ENCODE measurements at regions not wholly inside any gene's neighbourhood (a gene's known extent, or its start where the extent isn't known, plus 50 kb on each side); places are given as distances from the start of the nearest gene placed in this dataset.

DNA sequence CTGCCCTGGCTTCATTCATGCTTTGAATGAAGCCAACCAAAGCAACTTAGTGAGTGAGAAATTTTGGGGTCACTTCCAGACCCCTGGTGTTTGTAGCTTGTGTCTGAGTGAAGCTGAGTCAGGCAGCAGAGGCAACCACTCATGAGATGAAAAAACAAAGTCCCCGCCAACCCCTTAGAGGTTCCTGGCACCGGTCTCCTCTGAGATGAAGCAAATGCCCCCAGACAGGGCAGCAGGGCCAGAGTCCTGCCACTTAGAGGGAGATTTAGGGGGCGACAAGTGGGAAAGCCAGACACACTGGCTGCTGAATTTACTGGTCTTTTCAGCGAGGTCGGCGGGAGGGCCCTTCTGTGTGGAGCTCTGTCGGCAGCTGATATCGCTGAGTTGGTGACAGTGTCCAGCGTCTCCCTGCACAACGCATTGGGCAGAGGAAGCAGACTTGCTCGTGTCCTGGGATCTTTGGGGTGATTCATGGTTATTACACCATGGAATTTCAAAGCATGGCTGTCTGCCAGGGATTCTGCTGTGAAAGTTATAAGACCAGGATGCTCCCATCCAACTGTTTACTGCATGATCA lies 482.6 kb downstream of the MIAT start:
- Histone ChIP-seq H3K36me3 (no peaks in the 10 kb centered on the region), H3K4me1 (ENCODE audit: insufficient read depth) (peaks cover 2% of the 10 kb centered on the region), H3K4me3 (no peak overlapping the region), H3K27ac (no peak overlapping the region), H3K27me3 (no peaks in the 10 kb centered on the region), H3K9me3 (peaks cover 0 to 5% of the 10 kb centered on the region in 2 donors)
- TF ChIP-seq POLR2A (IDR thresholded peaks at IDR 0.05) (no peak), EP300 (IDR thresholded peaks at IDR 0.05) (no peak)
- TF ChIP-seq, protein P1, sequence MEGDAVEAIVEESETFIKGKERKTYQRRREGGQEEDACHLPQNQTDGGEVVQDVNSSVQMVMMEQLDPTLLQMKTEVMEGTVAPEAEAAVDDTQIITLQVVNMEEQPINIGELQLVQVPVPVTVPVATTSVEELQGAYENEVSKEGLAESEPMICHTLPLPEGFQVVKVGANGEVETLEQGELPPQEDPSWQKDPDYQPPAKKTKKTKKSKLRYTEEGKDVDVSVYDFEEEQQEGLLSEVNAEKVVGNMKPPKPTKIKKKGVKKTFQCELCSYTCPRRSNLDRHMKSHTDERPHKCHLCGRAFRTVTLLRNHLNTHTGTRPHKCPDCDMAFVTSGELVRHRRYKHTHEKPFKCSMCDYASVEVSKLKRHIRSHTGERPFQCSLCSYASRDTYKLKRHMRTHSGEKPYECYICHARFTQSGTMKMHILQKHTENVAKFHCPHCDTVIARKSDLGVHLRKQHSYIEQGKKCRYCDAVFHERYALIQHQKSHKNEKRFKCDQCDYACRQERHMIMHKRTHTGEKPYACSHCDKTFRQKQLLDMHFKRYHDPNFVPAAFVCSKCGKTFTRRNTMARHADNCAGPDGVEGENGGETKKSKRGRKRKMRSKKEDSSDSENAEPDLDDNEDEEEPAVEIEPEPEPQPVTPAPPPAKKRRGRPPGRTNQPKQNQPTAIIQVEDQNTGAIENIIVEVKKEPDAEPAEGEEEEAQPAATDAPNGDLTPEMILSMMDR (IDR thresholded peaks at IDR 0.05), result no peak
- peak; percentile 35 to 70 (median 46) for DNase-seq
- WGBS, 3 donors, result 24 to 27% (median 25%) methylated on average over 11 of the region's 11 CpGs
- intact Hi-C loops (cut with DNase I), result no loop called here

DNA sequence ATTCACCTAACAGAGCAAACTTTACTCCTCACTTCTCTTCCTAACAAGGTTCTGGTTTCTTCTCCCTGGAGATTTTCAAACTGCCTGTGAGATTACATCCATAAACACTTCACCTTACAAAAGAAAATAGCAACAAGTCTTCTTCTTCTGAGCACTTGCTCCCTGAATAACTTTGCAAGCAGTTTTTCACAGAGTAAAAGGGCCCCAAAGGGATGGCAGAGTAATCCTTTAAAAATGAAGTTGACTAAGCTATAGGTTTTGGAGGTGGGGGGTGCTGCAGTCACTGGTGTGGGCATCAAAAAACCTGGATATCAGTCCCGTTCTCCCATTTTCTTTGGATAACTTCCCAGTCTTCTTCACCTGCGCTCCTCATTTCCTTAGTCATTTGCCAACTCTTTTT lies 484.9 kb downstream of the MIAT start:
- no peak overlapping the region for H3K4me3 ChIP-seq
- no peak for TF ChIP-seq POLR2A (IDR thresholded peaks at IDR 0.05)
- TF ChIP-seq EP300 (IDR thresholded peaks at IDR 0.05), result no peak
- TF ChIP-seq, protein P1 (IDR thresholded peaks at IDR 0.05), result no peak
- WGBS, 3 donors, result 44 to 60% (median 47%) methylated on average over 2 of the region's 2 CpGs
- no peak overlapping the region for H3K27ac ChIP-seq
- intact Hi-C loops (cut with DNase I), result no loop called here
- no peaks in the 10 kb centered on the region for H3K4me1 ChIP-seq (ENCODE audit: insufficient read depth)
- DNase-seq, result no peak
- H3K9me3 ChIP-seq, result no peaks in the 10 kb centered on the region
- H3K27me3 ChIP-seq, result no peaks in the 10 kb centered on the region
- H3K36me3 ChIP-seq, result no peaks in the 10 kb centered on the region

DNA sequence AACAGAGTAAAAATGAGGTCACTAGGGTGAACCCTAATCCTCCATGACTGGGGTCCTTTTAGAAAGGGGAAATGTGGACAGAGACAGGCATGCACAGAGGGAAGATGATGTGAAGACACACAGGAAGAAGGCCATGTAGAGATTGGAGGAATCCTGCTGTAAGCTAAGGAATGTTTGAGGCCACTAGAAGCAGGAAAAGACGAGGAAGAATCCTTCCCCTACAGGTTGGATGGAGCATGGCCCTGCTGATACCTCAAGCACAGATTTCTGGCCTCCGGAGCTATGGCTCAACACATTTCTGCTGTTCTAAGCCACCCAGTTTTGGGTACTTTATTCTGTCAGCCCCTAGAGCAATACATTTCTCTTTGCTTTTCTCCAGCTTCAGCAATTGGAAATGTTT lies 486.9 kb downstream of the MIAT start:
- Histone ChIP-seq H3K27me3 (no peaks in the 10 kb centered on the region), H3K4me1 (ENCODE audit: insufficient read depth) (no peaks in the 10 kb centered on the region), H3K4me3 (no peak overlapping the region), H3K36me3 (no peaks in the 10 kb centered on the region), H3K9me3 (no peaks in the 10 kb centered on the region), H3K27ac (no peak overlapping the region)
- no peak for DNase-seq
- intact Hi-C loops (cut with DNase I), result no loop called here
- 62 to 70% (median 68%) methylated on average over 2 of the region's 2 CpGs for WGBS, 3 donors
- TF ChIP-seq POLR2A (IDR thresholded peaks at IDR 0.05) (no peak), EP300 (IDR thresholded peaks at IDR 0.05) (no peak)
- TF ChIP-seq, protein P1 (IDR thresholded peaks at IDR 0.05), result no peak

DNA sequence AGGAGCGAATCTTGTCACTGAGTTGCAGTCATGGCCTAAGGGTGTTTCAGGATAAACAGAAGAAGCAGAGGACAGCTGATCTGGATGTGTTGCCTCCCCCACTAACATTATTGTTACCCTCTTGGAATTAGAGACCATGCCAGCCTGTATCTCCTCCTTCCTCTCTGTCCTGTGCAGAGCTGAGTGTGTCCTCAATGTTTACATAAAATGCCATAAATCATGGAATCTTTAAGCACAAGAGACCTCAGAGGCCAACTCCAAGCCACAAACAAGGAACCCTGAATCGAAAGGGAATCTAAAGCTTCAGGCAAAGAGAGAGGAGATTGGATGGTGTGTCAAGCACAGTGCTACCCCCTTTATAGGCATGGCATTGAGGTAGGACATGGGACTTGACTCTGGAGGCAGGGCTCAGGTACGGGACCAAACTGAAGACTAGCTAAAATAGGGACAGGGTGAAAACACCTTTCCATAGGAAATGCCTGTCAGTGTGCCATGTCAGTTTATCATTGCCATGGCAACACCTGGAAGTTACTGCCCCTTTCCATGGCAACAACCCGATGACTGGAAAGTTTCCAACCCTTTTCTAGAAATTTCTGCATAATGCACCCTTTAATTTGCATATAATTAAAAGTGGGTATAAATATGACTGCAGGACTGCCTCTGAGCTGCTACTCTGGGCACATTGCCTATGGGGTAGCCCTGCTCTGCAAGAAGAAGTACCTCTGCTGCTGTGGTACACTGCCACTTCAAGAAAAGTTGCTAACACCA lies 489.7 kb downstream of the MIAT start:
- Histone ChIP-seq H3K4me3 (no peak overlapping the region), H3K27me3 (no peaks in the 10 kb centered on the region), H3K9me3 (no peaks in the 10 kb centered on the region), H3K36me3 (no peaks in the 10 kb centered on the region), H3K4me1 (ENCODE audit: insufficient read depth) (no peaks in the 10 kb centered on the region), H3K27ac (no peak overlapping the region)
- 69 to 81% (median 71%) methylated on average over 4 of the region's 4 CpGs for WGBS, 3 donors
- intact Hi-C loops (cut with DNase I), result no loop called here
- no peak for DNase-seq
- TF ChIP-seq POLR2A (IDR thresholded peaks at IDR 0.05), result no peak
- no peak for TF ChIP-seq EP300 (IDR thresholded peaks at IDR 0.05)
- TF ChIP-seq, protein P1 (IDR thresholded peaks at IDR 0.05), result no peak
